CD4-positive, alpha-beta T cell treated with Interleukin-17A for 1 hour (primary cell): ENCODE measurements at regions not wholly inside any gene's neighbourhood (a gene's known extent, or its start where the extent isn't known, plus 50 kb on each side); places are given as distances from the start of the nearest gene placed in this dataset.
"Not testable (repeated sequence)": the region's sequence is repeated elsewhere in the genome, so short reads cannot be mapped to it uniquely, and the experiment has no call there.

Experiments used
- DNase-seq: peaks from one replicate; pipeline ENCODE4 v3.0.0-alpha.2; 2020

DNA sequence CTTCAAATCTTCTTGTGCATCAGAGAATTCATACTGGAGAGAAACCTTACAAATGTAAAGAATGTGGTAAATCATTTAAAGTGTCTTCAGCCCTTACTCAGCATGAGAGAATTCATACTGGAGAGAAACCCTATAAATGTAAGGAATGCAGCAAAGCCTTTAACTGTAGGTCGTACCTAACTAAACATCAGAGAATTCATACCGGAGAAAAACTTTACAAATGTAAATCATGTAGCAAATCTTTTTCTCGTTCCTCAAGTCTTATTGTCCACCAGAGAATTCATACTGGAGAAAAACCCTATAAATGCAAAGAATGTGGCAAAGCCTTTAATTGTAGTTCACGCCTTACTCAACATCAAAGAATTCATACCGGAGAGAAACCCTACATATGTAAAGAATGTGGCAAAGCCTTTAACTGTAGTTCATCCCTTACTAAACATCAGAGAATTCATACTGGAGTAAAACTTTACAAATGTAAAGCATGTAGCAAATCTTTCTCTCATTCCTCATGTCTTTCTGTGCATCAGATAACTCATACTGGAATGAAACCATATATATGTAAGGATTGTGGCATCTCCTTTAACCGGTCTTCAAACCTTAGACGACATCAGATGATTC is 118.5 kb upstream of the ZNF267 start:
- no peak for DNase-seq

DNA sequence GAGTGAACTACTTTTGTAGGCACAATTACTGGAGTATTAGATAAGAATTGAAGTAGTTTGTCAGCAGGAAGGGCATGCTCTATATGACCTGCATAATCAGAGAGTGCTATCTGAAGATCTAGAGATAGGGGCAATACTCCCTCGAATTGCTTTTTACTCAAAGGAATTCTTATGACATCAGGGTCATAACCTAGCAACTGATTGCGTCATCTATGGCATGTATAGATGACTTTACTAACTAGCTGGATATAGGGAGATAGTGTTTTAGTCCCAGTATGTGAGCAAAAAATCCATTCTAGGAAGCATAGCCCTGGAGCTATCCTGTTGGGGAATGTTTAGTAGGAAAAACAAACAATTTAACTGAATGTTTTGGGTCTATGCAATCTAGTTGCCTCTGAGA is 109.5 kb upstream of the ZNF267 start:
- no peak for DNase-seq

DNA sequence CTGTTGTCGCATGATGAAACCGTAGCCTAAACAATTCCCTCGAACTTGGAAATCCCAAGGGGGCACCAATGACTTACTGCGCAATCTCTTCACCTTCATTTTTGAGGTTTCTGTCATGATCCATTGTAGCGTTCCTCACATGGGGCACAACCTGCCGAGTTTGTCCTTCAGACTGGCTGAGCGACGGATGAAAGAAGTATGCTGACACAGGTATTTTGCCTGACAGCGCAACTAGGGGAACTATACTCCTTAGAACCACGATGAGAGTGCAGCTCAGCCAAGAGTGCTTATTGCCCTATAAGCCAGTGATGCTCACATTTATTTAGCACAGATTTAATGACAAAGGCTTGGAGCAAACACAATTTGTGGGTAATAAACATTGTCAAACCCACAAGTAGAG is 106.3 kb upstream of the ZNF267 start:
- no peak for DNase-seq

DNA sequence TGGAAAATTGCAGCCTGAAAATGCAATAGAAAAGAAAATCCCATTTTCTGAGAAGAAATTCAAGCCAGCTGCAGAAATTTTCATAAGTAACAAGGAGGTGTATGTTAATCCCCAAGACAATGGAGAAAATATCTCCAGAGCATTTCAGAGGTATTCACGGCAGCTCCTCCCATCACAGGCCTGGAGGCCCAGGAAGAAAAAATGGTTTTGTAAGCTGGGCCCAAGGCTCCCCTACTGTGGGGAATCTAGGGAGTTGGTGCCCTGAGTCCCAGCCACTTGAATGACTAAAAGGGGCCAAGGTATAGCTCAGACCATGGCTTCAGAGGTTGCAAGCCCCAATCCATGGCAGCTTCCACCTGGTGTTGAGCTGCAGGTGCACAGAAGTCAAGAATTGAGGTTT is 93.3 kb upstream of the ZNF267 start:
- no peak for DNase-seq

DNA sequence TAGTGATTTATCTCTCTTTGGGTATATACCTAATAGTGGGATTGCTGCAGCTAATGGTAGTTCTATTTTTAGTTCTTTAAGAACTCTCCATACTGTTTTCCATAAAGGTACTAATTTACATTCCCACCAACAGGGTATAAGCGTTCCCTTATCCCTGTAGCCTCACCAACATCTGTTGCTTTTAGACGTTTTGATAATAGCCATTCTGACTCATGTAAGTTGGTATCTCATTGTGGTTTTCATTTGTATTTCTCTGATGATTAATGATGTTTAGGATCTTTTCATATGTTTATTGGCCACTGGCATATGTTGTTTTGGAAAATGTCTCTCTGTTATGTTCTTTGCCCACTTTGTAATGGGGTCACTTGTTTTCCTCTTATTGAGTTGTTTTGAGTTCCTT is 88.5 kb upstream of the ZNF267 start:
- DNase-seq, result no peak

DNA sequence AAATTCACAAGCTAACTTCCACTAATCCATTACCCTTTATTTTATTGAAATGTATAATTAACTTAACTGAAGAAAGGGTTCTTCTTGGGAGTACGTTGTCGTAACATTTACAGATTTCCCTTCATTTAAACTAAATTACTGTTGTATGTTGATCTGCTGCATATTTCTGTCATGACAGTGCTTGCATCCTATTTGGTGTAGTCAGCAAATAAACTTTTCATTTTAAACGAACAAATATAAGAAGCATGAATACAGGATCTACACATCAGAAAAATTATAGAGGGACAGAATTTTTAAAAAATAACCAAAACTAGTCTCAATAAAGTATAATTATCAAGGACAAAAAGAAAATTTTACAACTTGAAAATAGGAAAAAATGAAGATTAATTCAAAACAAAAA is 66.5 kb upstream of the ZNF267 start:
- no peak for DNase-seq

DNA sequence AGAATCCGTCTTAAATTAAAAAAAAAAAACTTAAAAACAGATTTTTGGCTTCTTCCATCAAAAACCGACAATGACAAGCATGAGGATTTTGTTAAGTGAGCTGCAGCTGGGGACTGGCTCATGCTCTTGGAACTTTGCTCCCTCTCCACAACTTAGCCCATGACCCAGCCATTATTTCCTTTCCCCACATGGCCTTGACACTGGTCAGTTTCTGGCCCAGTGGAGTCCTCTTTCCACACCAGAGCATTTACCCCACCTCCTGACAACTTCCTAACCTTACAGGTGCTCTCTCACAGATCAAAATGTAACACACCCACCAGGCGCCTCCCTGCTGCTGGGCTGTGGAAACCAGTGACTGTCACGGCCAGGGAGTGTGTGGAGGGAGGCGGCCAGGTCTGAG is 62.7 kb upstream of the ZNF267 start:
- no peak for DNase-seq

DNA sequence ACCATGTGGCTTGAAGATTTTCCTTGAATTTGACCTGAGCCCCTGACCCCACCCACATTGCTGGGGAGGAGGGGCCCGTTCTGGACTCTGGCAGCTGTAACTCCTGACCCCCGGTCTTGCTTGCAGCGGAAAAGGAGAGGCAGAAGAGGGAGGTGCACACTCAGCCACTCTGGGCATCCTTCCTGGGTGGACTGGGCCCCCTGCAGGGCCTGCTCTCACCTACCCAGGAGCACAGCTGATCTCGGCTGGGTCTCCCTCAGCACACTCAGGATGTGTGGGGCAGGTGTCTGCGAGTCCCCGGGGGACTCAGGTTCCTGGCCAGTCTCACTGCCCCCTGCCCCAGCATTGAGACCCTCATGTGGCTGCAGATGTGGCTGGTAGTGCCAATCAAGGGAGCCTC is 57.5 kb upstream of the ZNF267 start:
- not testable (repeated sequence) for DNase-seq

DNA sequence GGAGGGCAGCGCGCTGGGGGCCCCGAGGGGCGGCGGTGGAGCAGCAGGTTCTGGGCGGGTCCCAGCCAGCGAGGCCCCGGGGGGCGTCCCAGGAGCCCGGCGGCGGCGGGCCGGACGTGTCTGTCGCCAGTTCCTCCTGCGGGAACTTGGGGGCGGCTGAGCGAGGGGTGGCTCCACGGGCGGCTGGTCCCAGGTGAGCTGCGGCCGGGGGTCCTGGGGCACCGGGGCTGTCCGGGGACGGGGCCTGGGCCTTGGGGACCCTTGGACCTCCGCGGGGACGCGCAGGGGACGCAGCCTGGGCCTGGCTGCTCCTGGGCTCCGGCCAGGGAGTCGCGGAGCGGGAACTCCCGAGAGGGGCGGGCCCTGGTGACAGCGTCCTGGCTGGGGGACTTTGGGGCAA is 54.2 kb upstream of the ZNF267 start:
- DNase-seq, result no peak

DNA sequence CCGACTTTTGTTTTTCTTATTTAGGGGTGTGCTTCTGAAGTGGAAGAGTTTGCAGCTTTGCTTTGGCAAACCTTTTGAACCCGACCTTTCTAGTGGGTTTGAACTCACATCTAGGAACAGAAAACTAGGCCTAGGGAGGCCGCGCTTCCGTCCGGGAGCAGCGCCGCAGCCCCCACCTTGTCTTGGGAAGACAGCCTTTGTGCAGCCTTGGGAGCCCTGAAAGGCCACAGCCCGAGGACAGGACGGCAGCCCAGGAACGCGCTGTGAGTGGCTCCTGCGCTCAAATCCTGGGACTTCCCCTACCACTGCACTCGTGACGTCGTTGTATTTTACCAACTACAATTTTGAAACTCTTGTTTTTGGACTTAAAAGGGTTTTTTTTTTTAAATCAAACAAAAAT is 53.7 kb upstream of the ZNF267 start:
- no peak for DNase-seq
